ENCODE measurements at regions not wholly inside any gene's neighbourhood (a gene's known extent, or its start where the extent isn't known, plus 50 kb on each side); places are given as distances from the start of the nearest gene placed in this dataset.
"Not testable (repeated sequence)": the region's sequence is repeated elsewhere in the genome, so short reads cannot be mapped to it uniquely, and the experiment has no call there.

GRCh38 chr10:57472823-57473619, 794.7 kb downstream of the IPMK start:
- no peak for DNase-seq

- no peak for DNase-seq
These were observed 798.7 kb downstream of the IPMK start for GRCh38 chr10:57468894-57469432.

- no peak for DNase-seq
These were observed 802.5 kb downstream of the IPMK start for GRCh38 chr10:57465155-57465554.

GRCh38 chr10:57460540-57460939, 807.2 kb downstream of the IPMK start:
- DNase-seq: no peak

GRCh38 chr10:57457972-57458512, 809.7 kb downstream of the IPMK start:
- DNase-seq: no peak

GRCh38 chr10:57430376-57430775, 837.3 kb downstream of the IPMK start:
- no peak for DNase-seq

GRCh38 chr10:57420881-57421280, 846.8 kb downstream of the IPMK start:
- no peak for DNase-seq

GRCh38 chr10:57418476-57418875, 849.2 kb downstream of the IPMK start:
- no peak for DNase-seq

GRCh38 chr10:57395923-57396322, 871.8 kb downstream of the IPMK start:
- DNase-seq: no peak

- DNase-seq: no peak
These were observed 900.3 kb downstream of the IPMK start for GRCh38 chr10:57367412-57367811.

GRCh38 chr10:57362811-57363210, 904.9 kb downstream of the IPMK start:
- DNase-seq: no peak

GRCh38 chr10:57353403-57354003, 914.2 kb downstream of the IPMK start:
- no peak for DNase-seq

GRCh38 chr10:57351076-57351475, 916.6 kb downstream of the IPMK start:
- DNase-seq: no peak

GRCh38 chr10:57341294-57341693, 926.4 kb downstream of the IPMK start:
- DNase-seq: no peak

GRCh38 chr10:57338823-57339558, 928.7 kb downstream of the IPMK start:
- DNase-seq: peak; percentile 67

- DNase-seq: no peak
These were observed 930.8 kb downstream of the IPMK start for GRCh38 chr10:57336865-57337264.

- no peak for DNase-seq
These were observed 931.4 kb downstream of the IPMK start for GRCh38 chr10:57336341-57336740.

GRCh38 chr10:57334523-57334922, 933.2 kb downstream of the IPMK start:
- DNase-seq: no peak

- no peak for DNase-seq
These were observed 933.8 kb downstream of the IPMK start for GRCh38 chr10:57333880-57334279.

- DNase-seq: not testable (repeated sequence)
These were observed 946.3 kb downstream of the IPMK start for GRCh38 chr10:57321400-57321854.

- no peak for DNase-seq
These were observed 947.3 kb downstream of the IPMK start for GRCh38 chr10:57320416-57320815.

- DNase-seq: no peak
These were observed 953.0 kb upstream of the ZWINT start for GRCh38 chr10:57314046-57314445.

- peak; percentile 6 for DNase-seq
These were observed 942.5 kb upstream of the ZWINT start for GRCh38 chr10:57303566-57303965.
